SK-N-SH (cell line): ENCODE measurements at regions not wholly inside any gene's neighbourhood (a gene's known extent, or its start where the extent isn't known, plus 50 kb on each side); places are given as distances from the start of the nearest gene placed in this dataset.

Source experiments
- EZH2phosphoT487 ChIP-seq: fragments of 200-600 bp; sonication (generic); IDR thresholded peaks from 2 replicates; pipeline ENCODE4 v1.6.1; 2017; ENCODE audit warnings: low read depth, mixed run types, mild to moderate bottlenecking, antibody characterized with exemption, moderate library complexity, borderline replicate concordance
- FOXM1 ChIP-seq: IDR thresholded peaks from 2 replicates; pipeline ENCODE4 v1.4.0; 2012; ENCODE audit warnings: low read depth, mild to moderate bottlenecking
- RAD21 ChIP-seq: IDR thresholded peaks from 2 replicates; pipeline ENCODE4 v1.6.1; 2012; ENCODE audit warnings: mild to moderate bottlenecking, low read length
- SIN3A ChIP-seq: IDR thresholded peaks from 2 replicates; pipeline ENCODE4 v1.6.1; 2012; ENCODE audit warnings: low read depth, mild to moderate bottlenecking, low read length, moderate library complexity, borderline replicate concordance
- SMC3 ChIP-seq: IDR thresholded peaks from 2 replicates; pipeline ENCODE4 v1.6.1; 2012; ENCODE audit warnings: low read depth, low read length, improper control_type of control experiment
- TAF1 ChIP-seq: IDR thresholded peaks from 2 replicates; pipeline ENCODE4 v1.6.1; 2012; ENCODE audit warnings: low read depth, mild to moderate bottlenecking, low read length, moderate library complexity, borderline replicate concordance
- TCF12 ChIP-seq: IDR thresholded peaks from 2 replicates; pipeline ENCODE4 v1.4.0; 2012
- TEAD4 ChIP-seq: IDR thresholded peaks from 2 replicates; pipeline ENCODE4 v1.4.0; 2012; ENCODE audit warnings: mild to moderate bottlenecking, borderline replicate concordance; ENCODE audit not compliant: insufficient read depth
- TF ChIP-seq, protein P1 (sequence below): fragments of 150-350 bp; IDR thresholded peaks from 2 replicates; pipeline ENCODE4 v1.6.1; 2017; ENCODE audit warnings: antibody characterized with exemption, low read length, low read depth, borderline replicate concordance
- TF ChIP-seq, protein P2 (sequence below): fragments of 200-600 bp; sonication (generic); IDR thresholded peaks from 2 replicates; pipeline ENCODE4 v1.6.1; 2017; ENCODE audit warnings: antibody characterized with exemption, mild to moderate bottlenecking, moderate library complexity
- TF ChIP-seq, protein P3 (sequence below): IDR thresholded peaks from 2 replicates; pipeline ENCODE4 v1.4.0; 2012; ENCODE audit warnings: low read depth, borderline replicate concordance

GRCh38 chr6:4350567-4351519 is 215.5 kb upstream of the ECI2 start:
- TF ChIP-seq, protein P1, sequence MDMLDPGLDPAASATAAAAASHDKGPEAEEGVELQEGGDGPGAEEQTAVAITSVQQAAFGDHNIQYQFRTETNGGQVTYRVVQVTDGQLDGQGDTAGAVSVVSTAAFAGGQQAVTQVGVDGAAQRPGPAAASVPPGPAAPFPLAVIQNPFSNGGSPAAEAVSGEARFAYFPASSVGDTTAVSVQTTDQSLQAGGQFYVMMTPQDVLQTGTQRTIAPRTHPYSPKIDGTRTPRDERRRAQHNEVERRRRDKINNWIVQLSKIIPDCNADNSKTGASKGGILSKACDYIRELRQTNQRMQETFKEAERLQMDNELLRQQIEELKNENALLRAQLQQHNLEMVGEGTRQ = no peak
- no peak for TF ChIP-seq FOXM1
- TF ChIP-seq TAF1 = no peak
- TF ChIP-seq, protein P2, sequence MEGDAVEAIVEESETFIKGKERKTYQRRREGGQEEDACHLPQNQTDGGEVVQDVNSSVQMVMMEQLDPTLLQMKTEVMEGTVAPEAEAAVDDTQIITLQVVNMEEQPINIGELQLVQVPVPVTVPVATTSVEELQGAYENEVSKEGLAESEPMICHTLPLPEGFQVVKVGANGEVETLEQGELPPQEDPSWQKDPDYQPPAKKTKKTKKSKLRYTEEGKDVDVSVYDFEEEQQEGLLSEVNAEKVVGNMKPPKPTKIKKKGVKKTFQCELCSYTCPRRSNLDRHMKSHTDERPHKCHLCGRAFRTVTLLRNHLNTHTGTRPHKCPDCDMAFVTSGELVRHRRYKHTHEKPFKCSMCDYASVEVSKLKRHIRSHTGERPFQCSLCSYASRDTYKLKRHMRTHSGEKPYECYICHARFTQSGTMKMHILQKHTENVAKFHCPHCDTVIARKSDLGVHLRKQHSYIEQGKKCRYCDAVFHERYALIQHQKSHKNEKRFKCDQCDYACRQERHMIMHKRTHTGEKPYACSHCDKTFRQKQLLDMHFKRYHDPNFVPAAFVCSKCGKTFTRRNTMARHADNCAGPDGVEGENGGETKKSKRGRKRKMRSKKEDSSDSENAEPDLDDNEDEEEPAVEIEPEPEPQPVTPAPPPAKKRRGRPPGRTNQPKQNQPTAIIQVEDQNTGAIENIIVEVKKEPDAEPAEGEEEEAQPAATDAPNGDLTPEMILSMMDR = no peak
- TF ChIP-seq TEAD4 = no peak
- no peak for TF ChIP-seq SMC3
- TF ChIP-seq TCF12 = no peak
- no peak for TF ChIP-seq RAD21
- TF ChIP-seq SIN3A = no peak
- TF ChIP-seq, protein P3, sequence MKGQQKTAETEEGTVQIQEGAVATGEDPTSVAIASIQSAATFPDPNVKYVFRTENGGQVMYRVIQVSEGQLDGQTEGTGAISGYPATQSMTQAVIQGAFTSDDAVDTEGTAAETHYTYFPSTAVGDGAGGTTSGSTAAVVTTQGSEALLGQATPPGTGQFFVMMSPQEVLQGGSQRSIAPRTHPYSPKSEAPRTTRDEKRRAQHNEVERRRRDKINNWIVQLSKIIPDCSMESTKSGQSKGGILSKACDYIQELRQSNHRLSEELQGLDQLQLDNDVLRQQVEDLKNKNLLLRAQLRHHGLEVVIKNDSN = no peak
- no peak for TF ChIP-seq EZH2phosphoT487
